Liver (tissue), 8 donors: ENCODE measurements at regions not wholly inside any gene's neighbourhood (a gene's known extent, or its start where the extent isn't known, plus 50 kb on each side); places are given as distances from the start of the nearest gene placed in this dataset.

ENCODE experiments used
- DNase-seq: peaks from one replicate; pipeline ENCODE4 v3.0.0-alpha.2; 2017; ENCODE audit warnings: low spot score
- H3K27ac ChIP-seq, 2 donors: one replicate each; pipeline ENCODE4 v1.7.0; 2013; ENCODE audit warnings: inconsistent platforms in 2 of 2, low read length in 2 of 2, control low read depth in 1 of 2, low read depth in 1 of 2, mild to moderate bottlenecking in 1 of 2
- H3K27me3 ChIP-seq, 4 donors: one replicate each; pipeline versions ENCODE4 v1.6.1 to v1.7.0; 2013; ENCODE audit warnings: low read length in 3 of 4, inconsistent platforms in 1 of 4, mild to moderate bottlenecking in 1 of 4, moderate library complexity in 1 of 4; ENCODE audit not compliant: control insufficient read depth in 4 of 4, insufficient read depth in 4 of 4
- H3K36me3 ChIP-seq, 4 donors: one replicate each; pipeline versions ENCODE4 v1.6.1 to v1.7.0; 2013; ENCODE audit warnings: low read length in 3 of 4, mild to moderate bottlenecking in 3 of 4, low read depth in 1 of 4, moderate library complexity in 1 of 4; ENCODE audit not compliant: control insufficient read depth in 4 of 4, insufficient read depth in 3 of 4
- H3K4me1 ChIP-seq, 4 donors: one replicate each; pipeline versions ENCODE4 v1.6.1 to v1.7.0; 2013; ENCODE audit warnings: low read length in 3 of 4, mild to moderate bottlenecking in 3 of 4, moderate library complexity in 1 of 4; ENCODE audit not compliant: control insufficient read depth in 4 of 4, insufficient read depth in 4 of 4
- H3K4me3 ChIP-seq, 3 donors: one replicate each; pipeline versions ENCODE4 v1.6.1 to v1.7.0; 2013; ENCODE audit warnings: low read length in 3 of 3, control low read depth in 1 of 3, low read depth in 1 of 3, mild to moderate bottlenecking in 1 of 3
- H3K9ac ChIP-seq, 2 donors: one replicate each; pipeline ENCODE4 v1.7.0; 2013; ENCODE audit warnings: low read length in 2 of 2, mild to moderate bottlenecking in 2 of 2, moderate library complexity in 2 of 2, control low read depth in 1 of 2, low read depth in 1 of 2
- H3K9me3 ChIP-seq, 4 donors: one replicate each; pipeline versions ENCODE4 v1.6.1 to v1.7.0; 2013; ENCODE audit warnings: low read length in 3 of 4; ENCODE audit not compliant: control insufficient read depth in 4 of 4
- CTCF ChIP-seq: fragments of 150-350 bp; IDR thresholded peaks from 2 replicates; pipeline ENCODE4 v1.5.1; 2017; ENCODE audit warnings: improper control_type of control experiment, low read depth, low read length; ENCODE audit not compliant: missing input control
- EGR1 ChIP-seq, 2 donors: IDR thresholded peaks; 2 replicates each; pipeline ENCODE4 v1.6.1; 2016 to 2018; ENCODE audit warnings: antibody characterized with exemption in 2 of 2, low read depth in 2 of 2
- FOXA1 ChIP-seq: IDR thresholded peaks from 2 replicates; pipeline ENCODE4 v1.6.1; 2016; ENCODE audit warnings: antibody characterized with exemption
- HNF4A ChIP-seq, 2 donors: conservative IDR thresholded peaks; 2 replicates each; pipeline ENCODE4 v1.6.1; 2016; ENCODE audit warnings: antibody characterized with exemption in 2 of 2, mild to moderate bottlenecking in 2 of 2
- JUND ChIP-seq, 2 donors: IDR thresholded peaks; 2 replicates each; pipeline ENCODE4 v1.6.1; 2016; ENCODE audit warnings: antibody characterized with exemption in 2 of 2
- NR2F2 ChIP-seq: IDR thresholded peaks from 2 replicates; pipeline ENCODE4 v1.6.1; 2016; ENCODE audit warnings: antibody characterized with exemption
- RAD21 ChIP-seq, 2 donors: IDR thresholded peaks; 2 replicates each; pipeline ENCODE4 v1.6.1; 2016; ENCODE audit warnings: antibody characterized with exemption in 2 of 2, mild to moderate bottlenecking in 2 of 2
- REST ChIP-seq: IDR thresholded peaks from 2 replicates; pipeline ENCODE4 v1.6.1; 2016; ENCODE audit warnings: antibody characterized with exemption, mild to moderate bottlenecking
- SP1 ChIP-seq: IDR thresholded peaks from 2 replicates; pipeline ENCODE4 v1.6.1; 2018; ENCODE audit warnings: antibody characterized with exemption, mild to moderate bottlenecking
- YY1 ChIP-seq: IDR thresholded peaks from 2 replicates; pipeline ENCODE4 v1.6.1; 2016; ENCODE audit warnings: antibody characterized with exemption, mild to moderate bottlenecking
- ZBTB33 ChIP-seq: IDR thresholded peaks from 2 replicates; pipeline ENCODE4 v1.6.1; 2016; ENCODE audit warnings: antibody characterized with exemption
- WGBS: extraction: QIAGEN DNeasy Blood & Tissue Kit; methylation state at CpG from one replicate; pipeline ENCODE4 v1.1.7; 2013; 5-methylcytosine and 5-hydroxymethylcytosine counted together
- donor health status: healthy.
- donor health status: healthy.
- donor health status: healthy.
- donor health status: healthy.
- donor health status: healthy.

- Histone ChIP-seq H3K27me3 (no peaks in the 10 kb centered on the region), H3K36me3 (no peaks in the 10 kb centered on the region), H3K4me3 (no peak overlapping the region), H3K27ac (no peak overlapping the region), H3K9me3 (peaks cover 0 to 3% (median 0%) of the 10 kb centered on the region in 4 donors), H3K4me1 (no peaks in the 10 kb centered on the region), H3K9ac (no peak overlapping the region)
- DNase-seq: peak; percentile 33
- WGBS: 26% methylated on average over 5 of the region's 5 CpGs
- TF ChIP-seq REST: no peak
- no peak for TF ChIP-seq SP1
- TF ChIP-seq HNF4A (conservative IDR thresholded peaks at IDR 0.05): no peak
- no peak for TF ChIP-seq JUND (IDR thresholded peaks at IDR 0.05)
- no peak for TF ChIP-seq FOXA1
- peak; percentile 36 to 63 for TF ChIP-seq RAD21 (IDR thresholded peaks at IDR 0.05)
- TF ChIP-seq NR2F2: no peak
- no peak for TF ChIP-seq ZBTB33
- peak; percentile 9 for TF ChIP-seq CTCF
These were observed 621.5 kb upstream of the B3GAT1 start for GRCh38 chr11:135033540-135033939.

- H3K27ac ChIP-seq: no peak overlapping the region
- peak; percentile 2 for DNase-seq
- TF ChIP-seq REST (no peak), NR2F2 (no peak), EGR1 (IDR thresholded peaks at IDR 0.05; ENCODE audit: low read depth in 2 of 2) (no peak), YY1 (no peak), ZBTB33 (no peak)
- H3K4me3 ChIP-seq: no peak overlapping the region
- H3K4me1 ChIP-seq: no peaks in the 10 kb centered on the region
- no peaks in the 10 kb centered on the region for H3K36me3 ChIP-seq
- no peaks in the 10 kb centered on the region for H3K27me3 ChIP-seq
- H3K9ac ChIP-seq: no peak overlapping the region
- no peaks in the 10 kb centered on the region for H3K9me3 ChIP-seq
- 78% methylated on average over 8 of the region's 8 CpGs for WGBS
These were observed 619.4 kb upstream of the B3GAT1 start for GRCh38 chr11:135031205-135031989.
